ENCODE measurements at regions not wholly inside any gene's neighbourhood (a gene's known extent, or its start where the extent isn't known, plus 50 kb on each side); places are given as distances from the start of the nearest gene placed in this dataset.

DNA sequence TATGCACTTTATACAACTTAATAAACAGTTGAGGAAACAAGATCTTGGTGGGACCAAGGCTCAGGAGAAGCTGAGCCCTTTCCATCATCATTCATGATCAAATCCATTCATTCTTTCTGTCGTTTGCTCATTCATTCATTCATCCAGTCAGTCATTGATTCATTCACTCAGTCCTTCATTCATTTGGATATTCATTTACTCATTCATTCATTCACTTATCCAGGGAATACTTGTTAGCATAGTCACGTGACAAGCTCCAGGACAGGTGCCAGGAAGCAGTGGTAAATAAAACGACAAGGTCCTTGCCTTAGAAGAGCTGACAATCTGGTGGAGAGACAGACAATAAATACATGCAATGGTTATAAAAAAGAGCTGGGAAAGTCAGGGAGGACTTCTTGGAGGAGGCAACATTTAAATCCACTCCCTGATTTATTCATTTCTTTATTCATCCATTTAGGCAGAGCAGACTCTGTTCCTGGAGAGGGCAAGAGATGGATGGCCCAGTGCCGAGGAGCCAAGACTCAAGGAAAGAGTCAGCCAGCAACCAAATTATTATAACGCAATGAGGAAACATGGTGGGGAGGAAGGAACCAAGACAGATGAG lies 74.1 kb upstream of the CASZ1 start:
- TF ChIP-seq POLR2A (IDR thresholded peaks at IDR 0.05) (no peak), CTCF (IDR thresholded peaks at IDR 0.05) (no peak)

Data from uterus (tissue), 2 donors.